IMR-90 (cell line): ENCODE measurements at regions not wholly inside any gene's neighbourhood (a gene's known extent, or its start where the extent isn't known, plus 50 kb on each side); places are given as distances from the start of the nearest gene placed in this dataset.

Experiments
- ATAC-seq: fragments of 200-7000 bp; cut with Tn5 transposase; 2 replicates; pipeline ENCODE4 v1.9.1; 2020; ENCODE audit warnings: low read depth, mild to moderate bottlenecking, moderate library complexity
- BruUV-seq: library from RNA; stranded (reverse); fragments of 400-500 nt; replicated peaks from 2 replicates; lab custom pipeline; 2021; lab: Mats Ljungman, UMichigan
- CTCF ChIA-PET: fragments of 300-600 bp; formaldehyde crosslinking; extraction: SDS; loops from one replicate; lab custom pipeline; 2021; ENCODE audit warnings: antibody characterized with exemption; lab: Yijun Ruan, JAX
- POLR2A ChIA-PET: fragments of 300-600 bp; sonication (Branson Sonifier 250); formaldehyde crosslinking; loops from one replicate; lab custom pipeline; 2022; ENCODE audit warnings: antibody characterized with exemption; ENCODE audit not compliant: unreplicated experiment; lab: Charles Lee
- DNase-seq: peaks from one replicate; pipeline ENCODE4 v3.0.0; 2013
- H2AFZ ChIP-seq: replicated peaks from 2 replicates; pipeline ENCODE3; 2013; ENCODE audit warnings: low read length, mild to moderate bottlenecking; ENCODE audit not compliant: poor library complexity
- H2AK5ac ChIP-seq: 2 replicates; pipeline ENCODE4 v1.6.1; 2013; ENCODE audit warnings: low read depth, low read length, inconsistent platforms
- H2AK9ac ChIP-seq: replicated peaks from 2 replicates; pipeline ENCODE3; 2013; ENCODE audit warnings: mild to moderate bottlenecking, low read depth, low read length, moderate library complexity; ENCODE audit not compliant: poor library complexity
- H2BK120ac ChIP-seq: 2 replicates; pipeline ENCODE4 v1.6.1; 2013; ENCODE audit warnings: low read depth, low read length, inconsistent platforms
- H2BK15ac ChIP-seq: 3 replicates; pipeline ENCODE4 v1.6.1; 2013; ENCODE audit warnings: low read depth, low read length, inconsistent platforms
- H2BK20ac ChIP-seq: 2 replicates; pipeline ENCODE4 v1.6.1; 2013; ENCODE audit warnings: low read depth, mild to moderate bottlenecking, inconsistent platforms, low read length, moderate library complexity
- H2BK5ac ChIP-seq: 2 replicates; pipeline ENCODE4 v1.6.1; 2013; ENCODE audit warnings: mild to moderate bottlenecking, low read depth, low read length, inconsistent platforms; ENCODE audit not compliant: poor library complexity, severe bottlenecking
- H3K14ac ChIP-seq: replicated peaks from 2 replicates; pipeline ENCODE4 v1.6.1; 2013; ENCODE audit warnings: low read depth, low read length, inconsistent platforms
- H3K18ac ChIP-seq: 2 replicates; pipeline ENCODE4 v1.6.1; 2013; ENCODE audit warnings: low read depth, low read length, control low read depth
- H3K23ac ChIP-seq: 2 replicates; pipeline ENCODE4 v1.6.1; 2013; ENCODE audit warnings: low read depth, low read length, inconsistent platforms
- H3K27ac ChIP-seq: 2 replicates; pipeline ENCODE4 v1.5.1; 2013; ENCODE audit warnings: mild to moderate bottlenecking, control low read depth, low read length; ENCODE audit not compliant: insufficient read depth
- H3K27me3 ChIP-seq: 2 replicates; pipeline ENCODE4 v1.6.1; 2013; ENCODE audit warnings: low read length; ENCODE audit not compliant: control insufficient read depth, insufficient read depth
- H3K36me3 ChIP-seq: 2 replicates; pipeline ENCODE4 v1.6.1; 2013; ENCODE audit warnings: low read length, mixed read lengths; ENCODE audit not compliant: control insufficient read depth, insufficient read depth
- H3K4ac ChIP-seq: 2 replicates; pipeline ENCODE4 v1.6.1; 2013; ENCODE audit warnings: low read depth, low read length, inconsistent platforms
- H3K4me1 ChIP-seq: 2 replicates; pipeline ENCODE4 v1.6.1; 2013; ENCODE audit warnings: low read length, mixed read lengths; ENCODE audit not compliant: control insufficient read depth, insufficient read depth
- H3K4me2 ChIP-seq: 2 replicates; pipeline ENCODE4 v1.6.1; 2013; ENCODE audit warnings: low read depth, mild to moderate bottlenecking, control low read depth, low read length, moderate library complexity
- H3K4me3 ChIP-seq: 2 replicates; pipeline ENCODE4 v1.5.1; 2013; ENCODE audit warnings: low read depth, mild to moderate bottlenecking, control low read depth, low read length, moderate library complexity; ENCODE audit not compliant: insufficient read depth
- H3K56ac ChIP-seq: 2 replicates; pipeline ENCODE4 v1.6.1; 2013; ENCODE audit warnings: low read length, inconsistent platforms; ENCODE audit not compliant: insufficient read depth; ENCODE audit errors: extremely low read depth
- H3K79me1 ChIP-seq, 2 experiments: 2 replicates each; pipeline ENCODE4 v1.6.1; 2013; ENCODE audit warnings: low read length in 2 of 2, inconsistent platforms in 1 of 2, low read depth in 1 of 2
- H3K9ac ChIP-seq: 2 replicates; pipeline ENCODE4 v1.6.1; 2013; ENCODE audit warnings: low read depth, low read length, control low read depth
- H3K9me1 ChIP-seq: 2 replicates; pipeline ENCODE4 v1.6.1; 2013; ENCODE audit warnings: low read length, inconsistent platforms; ENCODE audit not compliant: insufficient read depth
- H3K9me3 ChIP-seq: 2 replicates; pipeline ENCODE4 v1.6.1; 2013; ENCODE audit warnings: low read length; ENCODE audit not compliant: control insufficient read depth, insufficient read depth
- H4K20me1 ChIP-seq: 2 replicates; pipeline ENCODE4 v1.6.1; 2013; ENCODE audit warnings: low read length, inconsistent platforms; ENCODE audit not compliant: insufficient read depth
- H4K5ac ChIP-seq: 2 replicates; pipeline ENCODE4 v1.6.1; 2013; ENCODE audit warnings: mild to moderate bottlenecking, low read depth, low read length, control low read depth
- H4K8ac ChIP-seq, 2 experiments: 2 replicates each; pipeline ENCODE4 v1.6.1; 2013; ENCODE audit warnings: low read depth in 2 of 2, low read length in 2 of 2, control low read depth in 1 of 2, inconsistent platforms in 1 of 2
- H4K91ac ChIP-seq: 2 replicates; pipeline ENCODE4 v1.6.1; 2013; ENCODE audit warnings: low read depth, low read length, inconsistent platforms; ENCODE audit not compliant: insufficient read depth
- CEBPB ChIP-seq: IDR thresholded peaks from 2 replicates; pipeline ENCODE4 v1.6.1; 2012; ENCODE audit warnings: low read depth, low read length, improper control_type of control experiment
- CHD1 ChIP-seq: IDR thresholded peaks from 2 replicates; pipeline ENCODE4 v1.6.1; 2012; ENCODE audit warnings: low read depth, low read length, improper control_type of control experiment
- CTCF ChIP-seq: conservative IDR thresholded peaks from 2 replicates; pipeline ENCODE4 v1.5.1; 2012; ENCODE audit warnings: mild to moderate bottlenecking, low read depth, low read length, improper control_type of control experiment
- ELK1 ChIP-seq: fragments of 150-350 bp; IDR thresholded peaks from 2 replicates; pipeline ENCODE4 v1.6.1; 2016; ENCODE audit warnings: low read depth, mild to moderate bottlenecking, low read length, moderate library complexity, borderline replicate concordance
- FOS ChIP-seq: fragments of 150-350 bp; IDR thresholded peaks from 2 replicates; pipeline ENCODE4 v1.6.1; 2016; ENCODE audit warnings: low read depth, low read length
- MAFK ChIP-seq: IDR thresholded peaks from 2 replicates; pipeline ENCODE4 v1.6.1; 2012; ENCODE audit warnings: low read depth, low read length, improper control_type of control experiment
- MAZ ChIP-seq: IDR thresholded peaks from 2 replicates; pipeline ENCODE4 v1.6.1; 2012; ENCODE audit warnings: low read depth, mild to moderate bottlenecking, low read length, improper control_type of control experiment, moderate library complexity, borderline replicate concordance
- MXI1 ChIP-seq: IDR thresholded peaks from 2 replicates; pipeline ENCODE4 v1.6.1; 2012; ENCODE audit warnings: low read depth, mild to moderate bottlenecking, low read length, moderate library complexity, borderline replicate concordance
- NFE2L2 ChIP-seq: fragments of 150-350 bp; IDR thresholded peaks from 2 replicates; pipeline ENCODE4 v1.6.1; 2016; ENCODE audit warnings: low read depth, mild to moderate bottlenecking, low read length
- POLR2A ChIP-seq: IDR thresholded peaks from 2 replicates; pipeline ENCODE4 v1.6.1; 2012; ENCODE audit warnings: mild to moderate bottlenecking, low read depth, low read length
- RAD21 ChIP-seq: IDR thresholded peaks from 2 replicates; pipeline ENCODE4 v1.6.1; 2012; ENCODE audit warnings: low read length, improper control_type of control experiment
- RCOR1 ChIP-seq: IDR thresholded peaks from 2 replicates; pipeline ENCODE4 v1.6.1; 2012; ENCODE audit warnings: mild to moderate bottlenecking, low read length, improper control_type of control experiment; ENCODE audit not compliant: insufficient replicate concordance
- RFX5 ChIP-seq: IDR thresholded peaks from 2 replicates; pipeline ENCODE4 v1.8.0; 2012; ENCODE audit warnings: low read depth, mild to moderate bottlenecking, low read length, moderate library complexity
- WGBS, 2 experiments: methylation state at CpG; one replicate each; pipeline versions ENCODE4 v1.1.5 to v1.1.7; 2013; ENCODE audit warnings: missing lambda C conversion rate in 2 of 2; ENCODE audit not compliant: insufficient read length in 1 of 2; ENCODE audit errors: extremely low coverage in 2 of 2; 5-methylcytosine and 5-hydroxymethylcytosine counted together
- dilution Hi-C: fragments of 300-500 bp; cut with HindIII; formaldehyde crosslinking; loops from one replicate; pipeline ENCODE4 v1.14.3; 2018; ENCODE audit warnings: low sequenced_read_pairs; ENCODE audit not compliant: unreplicated experiment
- in situ Hi-C: fragments of 300-500 bp; cut with MboI; formaldehyde crosslinking; loops from 3 replicates; pipeline ENCODE4 v1.14.3; 2019; ENCODE audit warnings: low sequenced_read_pairs, inconsistent platforms, mixed read lengths
- intact Hi-C: fragments of 100-400 bp; cut with micrococcal nuclease; formaldehyde crosslinking; loops from 2 replicates; pipeline ENCODE4 v1.10.0; 2022

GRCh38 chr5:130923543-130924124 is 241.4 kb downstream of the HINT1 start:
- Histone ChIP-seq H4K91ac (no peak overlapping the region), H3K9me3 (peaks cover 3% of the 10 kb centered on the region), H3K4me3 (no peak overlapping the region), H2BK120ac (no peak overlapping the region), H3K9ac (no peak overlapping the region), H3K23ac (no peak overlapping the region), H4K8ac (no peak overlapping the region), H2BK20ac (no peak overlapping the region), H3K9me1 (no peaks in the 10 kb centered on the region), H4K5ac (no peak overlapping the region), H2BK15ac (no peak overlapping the region), H3K36me3 (no peaks in the 10 kb centered on the region), H4K20me1 (no peaks in the 10 kb centered on the region), H2AK5ac (no peak overlapping the region), H2BK5ac (no peak overlapping the region), H3K27ac (no peak overlapping the region), H3K4me2 (no peak overlapping the region), H3K27me3 (no peaks in the 10 kb centered on the region), H3K18ac (no peak overlapping the region), H3K4ac (no peak overlapping the region), H3K56ac (no peak overlapping the region), H3K14ac (no peak overlapping the region), H3K4me1 (no peaks in the 10 kb centered on the region), H3K79me1 (no peaks in the 10 kb centered on the region), H2AFZ (no peak overlapping the region), H2AK9ac (no peak overlapping the region)
- no TSS peak for BruUV-seq
- TF ChIP-seq CEBPB = no peak
- TF ChIP-seq RAD21 = no peak
- no peak for TF ChIP-seq CTCF
- no peak for TF ChIP-seq FOS
- no peak for TF ChIP-seq ELK1
- no peak for TF ChIP-seq CHD1
- no peak for TF ChIP-seq RFX5
- TF ChIP-seq RCOR1 = no peak
- TF ChIP-seq MXI1 = no peak
- TF ChIP-seq POLR2A = no peak
- no peak for TF ChIP-seq NFE2L2
- no peak for TF ChIP-seq MAZ
- TF ChIP-seq MAFK = no peak
- ChIA-PET CTCF (no interaction called here), POLR2A (no interaction called here)
- dilution Hi-C loops (no loop called here), intact Hi-C loops (no loop called here), in situ Hi-C loops (no loop called here)
- WGBS, 2 experiments = 80% methylated on average over 1 of the region's 3 CpGs; no CpG with 5 or more reads in 1 of the 2 experiments
- ATAC-seq = no peak
- DNase-seq = no peak
